GM13976 (cell line): ENCODE measurements at regions not wholly inside any gene's neighbourhood (a gene's known extent, or its start where the extent isn't known, plus 50 kb on each side); places are given as distances from the start of the nearest gene placed in this dataset.

Source experiments
- DNase-seq: peaks from one replicate; pipeline ENCODE4 v3.0.0; 2012; ENCODE audit warnings: low spot score
- CTCF ChIP-seq: IDR thresholded peaks from 2 replicates; pipeline ENCODE4 v1.5.1; 2012; ENCODE audit warnings: borderline replicate concordance, mild to moderate bottlenecking; ENCODE audit not compliant: insufficient read depth; ENCODE audit errors: extremely low read depth, missing control alignments, control extremely low read depth
- in situ Hi-C: fragments of 300-500 bp; cut with MboI; formaldehyde crosslinking; loops from one replicate; pipeline ENCODE4 v1.12.0; 2022; ENCODE audit warnings: low sequenced_read_pairs, mixed read lengths, inconsistent platforms; ENCODE audit not compliant: unreplicated experiment

DNA sequence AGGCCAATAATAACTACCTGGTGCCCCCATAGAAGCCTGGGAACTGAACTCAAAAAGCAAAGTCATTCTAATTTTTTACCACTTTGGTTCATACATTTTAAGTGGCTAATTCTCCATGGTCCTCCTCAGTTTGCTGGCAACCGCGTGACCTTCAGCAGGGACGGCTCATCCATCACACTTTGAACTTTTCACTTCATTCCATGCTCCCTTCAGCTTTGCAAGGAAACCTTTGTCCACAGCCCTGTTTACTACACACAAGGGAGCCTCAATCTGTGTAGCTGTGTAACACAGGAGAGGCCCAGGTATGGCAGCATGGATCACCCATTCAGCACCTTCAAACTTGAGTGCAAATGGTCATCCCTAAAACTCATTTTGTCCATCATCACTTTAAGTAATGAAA lies 552.4 kb downstream of the IRX1 start:
- in situ Hi-C loops = no loop called here
- no peak for DNase-seq
- TF ChIP-seq CTCF = no peak

DNA sequence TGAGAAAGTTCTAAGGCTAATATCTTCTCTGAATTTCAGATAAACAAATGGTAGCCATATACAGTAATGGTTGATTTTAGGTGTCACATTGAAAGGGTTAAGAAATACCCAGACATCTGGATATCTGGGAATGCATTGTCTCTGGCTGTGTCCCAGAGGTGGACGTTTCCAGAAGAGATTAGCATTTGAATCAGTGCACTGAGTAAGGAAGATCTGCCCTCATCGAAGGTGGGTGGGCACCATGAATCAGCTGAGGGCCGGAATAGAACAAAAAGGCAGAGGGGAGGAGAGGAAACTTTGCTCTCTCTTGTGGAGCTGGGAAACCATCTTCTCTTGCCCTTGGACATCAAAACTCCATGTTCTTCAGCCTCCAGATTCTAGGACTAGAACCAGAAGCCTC lies 554.4 kb downstream of the IRX1 start:
- no peak for DNase-seq
- in situ Hi-C loops = no loop called here
- TF ChIP-seq CTCF = no peak

- no peak for TF ChIP-seq CTCF
- DNase-seq = no peak
- in situ Hi-C loops = no loop called here
Observed at GRCh38 chr5:4156153-4156552, 560.5 kb downstream of the IRX1 start.

- TF ChIP-seq CTCF = no peak
- no peak for DNase-seq
- in situ Hi-C loops = no loop called here
Observed at GRCh38 chr5:4156889-4157288, 561.3 kb downstream of the IRX1 start.

DNA sequence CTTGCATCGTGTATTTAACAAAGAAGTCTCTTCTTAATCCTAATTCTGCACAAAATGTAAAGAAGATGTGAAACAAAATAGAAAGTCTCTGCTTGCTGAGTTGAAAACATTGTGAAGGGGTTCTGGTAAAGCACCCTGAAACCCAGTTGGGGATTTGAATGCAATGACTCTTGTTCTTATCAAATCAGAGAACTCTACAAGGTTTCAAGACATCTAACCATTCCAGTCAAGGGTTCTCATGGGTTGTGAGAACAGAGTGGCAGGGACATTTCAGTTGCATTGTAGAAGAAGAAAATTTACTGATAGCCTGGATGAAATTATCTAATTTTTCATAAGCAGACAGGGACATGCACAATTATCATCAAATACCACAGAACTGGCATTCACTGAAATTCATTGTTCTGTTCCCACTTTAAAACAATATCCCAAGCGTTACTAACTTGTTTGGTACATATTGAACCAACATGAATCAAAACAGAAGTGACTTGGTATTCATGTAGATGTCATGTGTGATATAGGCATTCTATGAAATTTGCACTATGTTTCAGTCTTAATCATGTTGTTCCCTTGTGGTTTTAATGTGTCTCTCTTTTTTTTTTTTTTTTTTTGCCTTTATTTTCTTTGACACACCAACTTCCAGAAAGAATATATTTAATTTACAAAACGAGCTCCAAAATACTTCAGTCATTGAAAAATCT lies 563.3 kb downstream of the IRX1 start:
- no peak for TF ChIP-seq CTCF
- in situ Hi-C loops = no loop called here
- no peak for DNase-seq

DNA sequence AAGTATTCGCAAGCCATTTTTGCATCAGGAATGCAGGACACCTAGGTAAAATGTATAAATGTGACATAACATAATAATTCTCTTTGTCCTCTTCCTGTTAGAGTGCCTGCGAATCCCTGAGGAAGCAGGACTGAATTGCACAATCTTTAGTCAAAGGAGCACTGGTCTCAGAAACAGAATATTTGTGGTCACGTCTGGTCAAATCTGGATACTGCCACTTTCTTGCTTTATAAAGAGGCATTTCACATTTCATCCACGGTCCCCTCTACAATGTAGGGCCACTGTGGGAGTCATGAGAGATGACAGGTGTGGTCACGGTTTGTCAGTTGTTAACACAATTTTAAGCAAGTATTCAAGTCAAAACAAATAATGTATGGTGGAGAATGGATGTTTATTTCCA lies 564.0 kb downstream of the IRX1 start:
- no peak for DNase-seq
- in situ Hi-C loops = no loop called here
- no peak for TF ChIP-seq CTCF
